ENCODE measurements at regions not wholly inside any gene's neighbourhood (a gene's known extent, or its start where the extent isn't known, plus 50 kb on each side); places are given as distances from the start of the nearest gene placed in this dataset.

- no peak for DNase-seq
These were observed 301.9 kb downstream of the GPAT3 start for GRCh38 chr4:83837614-83838308.

GRCh38 chr4:83833920-83834319, 298.0 kb downstream of the GPAT3 start:
- DNase-seq: no peak

- DNase-seq: no peak
These were observed 296.4 kb downstream of the GPAT3 start for GRCh38 chr4:83832110-83832825.

- DNase-seq: no peak
These were observed 295.7 kb downstream of the GPAT3 start for GRCh38 chr4:83831588-83831987.

GRCh38 chr4:83830138-83830888, 294.4 kb downstream of the GPAT3 start:
- DNase-seq: no peak

- DNase-seq: no peak
These were observed 292.7 kb downstream of the GPAT3 start for GRCh38 chr4:83828601-83829000.

GRCh38 chr4:83821493-83821892, 285.6 kb downstream of the GPAT3 start:
- no peak for DNase-seq

- DNase-seq: no peak
These were observed 283.7 kb downstream of the GPAT3 start for GRCh38 chr4:83819582-83819981.

- no peak for DNase-seq
These were observed 274.5 kb downstream of the GPAT3 start for GRCh38 chr4:83810428-83810827.

GRCh38 chr4:83809581-83809980, 273.7 kb downstream of the GPAT3 start:
- DNase-seq: no peak

GRCh38 chr4:83793481-83793880, 257.6 kb downstream of the GPAT3 start:
- no peak for DNase-seq

GRCh38 chr4:83785891-83786290, 250.0 kb downstream of the GPAT3 start:
- no peak for DNase-seq

GRCh38 chr4:83783215-83783614, 247.3 kb downstream of the GPAT3 start:
- DNase-seq: no peak

- DNase-seq: no peak
These were observed 246.7 kb downstream of the GPAT3 start for GRCh38 chr4:83782591-83782990.

GRCh38 chr4:83781434-83781833, 245.5 kb downstream of the GPAT3 start:
- DNase-seq: no peak

- no peak for DNase-seq
These were observed 244.3 kb downstream of the GPAT3 start for GRCh38 chr4:83780053-83780733.

GRCh38 chr4:83779103-83780052, 243.5 kb downstream of the GPAT3 start:
- DNase-seq: no peak

- DNase-seq: no peak
These were observed 236.8 kb downstream of the GPAT3 start for GRCh38 chr4:83772685-83773084.

- no peak for DNase-seq
These were observed 235.3 kb downstream of the GPAT3 start for GRCh38 chr4:83771113-83771705.

- no peak for DNase-seq
These were observed 232.2 kb downstream of the GPAT3 start for GRCh38 chr4:83768146-83768545.

GRCh38 chr4:83767067-83767466, 231.2 kb downstream of the GPAT3 start:
- no peak for DNase-seq

GRCh38 chr4:83759611-83760010, 223.7 kb downstream of the GPAT3 start:
- DNase-seq: no peak

Measured in NCI-H1092 treated with DMSO at 0.1 percent for 48 hours (cell line).